HG02678 (cell line): ENCODE measurements at regions not wholly inside any gene's neighbourhood (a gene's known extent, or its start where the extent isn't known, plus 50 kb on each side); places are given as distances from the start of the nearest gene placed in this dataset.

ENCODE experiments used
- ATAC-seq: cut with Tn5 transposase; IDR thresholded peaks from one replicate; pipeline ENCODE4 v1.9.1; 2021; ENCODE audit warnings: mild to moderate bottlenecking, moderate library complexity; ENCODE audit not compliant: unreplicated experiment

DNA sequence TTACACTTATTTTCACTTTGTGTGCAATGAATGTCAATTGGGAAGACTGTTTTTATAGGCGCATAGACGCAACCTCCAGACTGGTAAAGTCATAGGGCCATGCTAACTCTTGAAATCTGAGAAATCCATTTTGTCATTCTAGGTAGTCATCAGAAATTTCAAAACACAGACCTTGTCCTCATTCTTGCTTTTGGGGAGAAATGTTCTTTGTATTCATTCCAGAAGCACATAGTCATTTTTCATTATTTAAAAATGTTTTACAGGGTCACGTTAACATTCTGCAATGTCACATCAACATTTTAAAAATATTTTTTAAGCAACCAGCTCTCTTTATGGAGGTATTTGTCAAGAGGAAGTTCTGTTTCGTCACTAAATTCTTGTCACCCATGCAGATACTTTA, 898.4 kb downstream of the PDCD6IP start:
- no peak for ATAC-seq

DNA sequence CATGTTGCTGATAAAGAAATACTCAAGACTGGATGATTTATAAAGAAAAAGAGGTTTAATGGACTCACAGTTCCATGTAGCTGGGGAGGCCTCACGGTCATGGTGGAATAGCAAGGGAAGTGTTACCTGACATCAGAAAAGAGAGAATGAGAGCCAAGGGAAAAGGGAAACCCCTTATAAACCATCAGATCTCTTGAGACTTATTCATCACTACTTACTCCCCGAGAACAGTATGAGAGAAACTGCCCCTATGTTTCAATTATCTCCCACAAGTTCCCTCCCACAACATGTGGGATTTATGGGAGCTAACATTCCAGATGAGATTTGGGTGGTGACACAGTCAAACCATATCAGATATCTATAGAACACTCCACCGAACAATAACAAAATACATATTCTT, 904.6 kb downstream of the PDCD6IP start:
- ATAC-seq: no peak

GRCh38 chr3:34724916-34725499, 914.3 kb upstream of the ARPP21 start:
- no peak for ATAC-seq

- ATAC-seq: no peak
These were observed 913.6 kb upstream of the ARPP21 start for GRCh38 chr3:34725774-34726173.

DNA sequence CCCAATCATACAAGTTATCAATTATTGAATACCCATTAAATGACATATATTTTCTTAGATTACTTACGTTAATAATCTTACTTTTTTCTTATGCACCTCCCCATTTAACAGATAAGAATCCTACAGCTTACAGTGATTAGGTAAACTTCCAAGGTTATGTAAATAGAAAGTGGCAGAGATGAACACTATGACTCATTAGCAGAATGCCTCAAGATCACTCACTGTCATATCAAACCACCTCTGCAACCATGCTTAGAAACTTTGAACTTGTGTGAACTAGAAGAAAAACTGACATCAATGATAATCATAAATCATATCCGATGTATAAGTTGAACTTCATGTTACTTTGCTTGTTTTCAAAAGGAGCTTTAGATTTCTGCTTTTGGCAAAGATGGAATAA, 911.6 kb upstream of the ARPP21 start:
- no peak for ATAC-seq

DNA sequence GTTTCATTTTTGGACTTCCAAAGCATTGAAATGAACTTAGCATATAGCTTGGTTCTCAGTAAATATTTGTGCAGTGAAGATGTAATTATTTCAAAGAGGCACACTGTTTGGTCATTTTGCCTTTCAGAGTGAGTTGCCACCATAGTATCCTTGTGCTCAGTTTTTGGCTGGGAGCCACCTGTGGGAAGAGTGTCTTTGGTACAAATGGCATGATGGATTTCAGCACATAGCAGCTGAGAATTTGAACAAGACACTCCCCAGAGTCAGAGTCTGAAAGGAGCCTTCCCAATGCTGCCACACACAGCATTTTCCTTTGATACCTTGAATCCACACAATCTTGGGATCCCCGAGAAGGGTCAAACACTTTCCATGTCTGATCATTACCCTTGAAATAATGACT, 897.2 kb upstream of the ARPP21 start:
- ATAC-seq: no peak

DNA sequence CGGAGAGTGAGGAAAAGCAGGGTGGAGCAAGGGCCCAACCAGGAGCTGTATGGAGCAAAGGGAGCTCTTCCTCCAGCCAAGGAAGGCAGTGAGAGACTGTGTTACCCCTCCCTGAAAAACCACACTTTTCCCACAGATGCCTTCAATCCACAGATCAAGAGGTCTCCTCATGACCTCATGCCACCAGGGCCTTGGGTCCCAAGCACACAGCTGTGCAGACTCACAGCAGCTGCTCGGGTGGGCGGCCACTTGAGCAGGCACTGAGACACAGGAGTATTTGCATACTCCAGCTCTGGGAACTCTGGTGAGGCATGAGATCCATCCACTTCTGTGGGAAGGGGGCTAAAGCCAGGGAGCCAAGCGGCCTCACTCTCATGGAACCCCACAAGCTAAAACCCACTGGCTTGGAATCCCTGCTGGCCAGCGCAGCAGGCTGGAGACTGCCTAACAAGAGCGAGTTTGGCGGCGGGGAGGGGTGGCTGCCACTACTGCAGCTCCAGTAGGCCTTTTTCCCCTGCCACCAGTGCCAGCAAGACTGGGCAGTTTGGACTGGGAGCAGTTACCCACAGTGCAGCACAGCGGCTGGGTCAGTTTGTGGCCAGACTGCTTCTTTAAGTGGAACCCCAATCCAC, 880.6 kb upstream of the ARPP21 start:
- ATAC-seq: no peak

DNA sequence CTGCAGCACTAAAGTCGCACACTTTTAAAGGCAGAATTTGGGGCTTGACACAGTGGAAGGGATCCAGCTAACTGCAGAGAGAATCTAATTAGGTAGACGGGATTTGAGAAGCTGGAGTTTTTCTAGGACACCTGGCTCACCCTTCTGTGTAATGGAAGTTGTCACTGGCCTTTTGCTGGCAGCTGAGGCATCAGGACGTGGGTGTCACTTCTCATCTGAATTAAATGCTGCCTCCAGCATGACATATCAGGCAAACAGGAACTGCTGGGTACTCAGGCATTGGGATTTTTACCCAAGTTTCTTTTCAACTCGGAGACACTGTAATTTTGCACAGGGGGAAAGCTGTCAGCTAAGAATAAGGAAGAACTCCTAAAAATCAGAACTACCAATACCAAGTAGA, 861.9 kb upstream of the ARPP21 start:
- no peak for ATAC-seq

DNA sequence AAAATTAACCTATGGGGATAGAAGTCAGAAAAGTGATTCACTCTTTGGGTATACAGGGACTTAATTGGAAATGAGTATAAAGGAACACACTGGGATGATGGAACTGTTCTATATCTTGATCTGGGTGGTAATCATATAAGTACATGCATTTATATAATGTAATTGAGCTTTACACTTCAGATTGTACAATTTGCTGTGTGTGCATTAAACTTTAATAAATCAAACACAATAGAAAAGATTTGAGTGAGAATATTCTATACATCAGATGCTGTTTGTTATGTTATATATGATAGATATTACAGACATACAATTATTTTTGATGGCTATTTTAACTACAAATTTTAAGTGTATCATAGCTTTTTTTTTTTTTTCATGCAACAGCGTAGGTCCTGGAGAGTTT, 860.2 kb upstream of the ARPP21 start:
- no peak for ATAC-seq

GRCh38 chr3:34780294-34780693, 859.0 kb upstream of the ARPP21 start:
- ATAC-seq: no peak

DNA sequence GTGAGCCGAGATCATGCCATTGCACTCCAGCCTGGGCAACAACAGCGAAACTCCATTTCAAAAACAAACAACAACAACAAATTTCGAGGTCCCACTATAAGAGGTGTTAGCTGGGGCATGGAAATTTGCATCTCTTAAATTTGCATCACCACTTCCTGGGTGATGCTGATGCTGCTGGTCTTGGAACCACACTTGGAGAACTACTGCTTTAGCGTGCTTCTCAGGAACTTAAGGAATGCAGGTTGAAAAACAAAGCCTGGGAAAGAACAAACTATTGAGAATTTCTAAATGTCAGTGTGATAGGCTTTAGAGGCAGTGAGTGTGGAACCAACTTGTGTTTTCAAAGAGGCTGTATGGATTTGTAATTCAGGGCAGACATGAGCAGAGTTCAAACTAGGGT, 858.4 kb upstream of the ARPP21 start:
- ATAC-seq: no peak

- ATAC-seq: no peak
These were observed 856.5 kb upstream of the ARPP21 start for GRCh38 chr3:34782871-34783270.

DNA sequence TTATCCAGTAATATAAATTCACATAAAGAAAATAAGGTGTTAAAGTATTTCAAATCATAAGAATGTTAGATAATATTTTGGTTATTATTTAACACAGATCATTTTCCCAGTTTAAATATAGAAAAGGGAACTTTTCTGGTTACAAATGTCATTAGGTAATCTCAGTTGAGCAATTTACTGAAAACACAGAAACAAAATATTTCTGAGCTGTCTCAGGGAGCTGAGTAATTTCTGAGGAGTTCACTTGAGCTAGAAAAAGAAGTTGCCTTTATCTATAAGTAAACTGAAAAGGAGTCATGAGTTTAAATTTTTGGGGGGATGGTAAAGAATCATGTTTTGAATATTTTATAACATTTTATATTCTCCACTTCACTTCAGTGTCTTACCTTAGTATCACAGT, 855.4 kb upstream of the ARPP21 start:
- no peak for ATAC-seq

GRCh38 chr3:34793057-34793456, 846.3 kb upstream of the ARPP21 start:
- ATAC-seq: no peak

GRCh38 chr3:34807611-34808010, 831.7 kb upstream of the ARPP21 start:
- no peak for ATAC-seq

DNA sequence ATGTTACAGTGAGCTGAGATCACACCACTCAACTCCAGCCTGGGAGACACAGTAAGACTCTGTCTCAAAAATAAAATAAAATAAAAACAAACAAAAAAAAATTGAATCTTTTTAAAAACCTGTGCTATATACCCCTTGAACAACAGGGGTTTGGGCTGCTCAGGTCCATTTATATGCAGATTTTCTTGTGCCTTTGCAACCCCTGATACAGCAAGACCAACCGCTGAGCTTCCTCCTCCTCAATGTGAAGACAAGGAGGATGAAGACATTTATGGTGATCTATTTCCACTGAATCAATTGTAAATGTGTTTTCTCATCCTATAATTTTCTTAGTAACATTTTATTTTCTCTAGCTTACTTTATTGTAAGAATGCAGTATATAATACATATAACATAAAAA, 831.0 kb upstream of the ARPP21 start:
- no peak for ATAC-seq

- no peak for ATAC-seq
These were observed 810.5 kb upstream of the ARPP21 start for GRCh38 chr3:34828847-34829246.

- ATAC-seq: no peak
These were observed 806.3 kb upstream of the ARPP21 start for GRCh38 chr3:34832865-34833508.

- ATAC-seq: no peak
These were observed 801.2 kb upstream of the ARPP21 start for GRCh38 chr3:34837848-34838741.

DNA sequence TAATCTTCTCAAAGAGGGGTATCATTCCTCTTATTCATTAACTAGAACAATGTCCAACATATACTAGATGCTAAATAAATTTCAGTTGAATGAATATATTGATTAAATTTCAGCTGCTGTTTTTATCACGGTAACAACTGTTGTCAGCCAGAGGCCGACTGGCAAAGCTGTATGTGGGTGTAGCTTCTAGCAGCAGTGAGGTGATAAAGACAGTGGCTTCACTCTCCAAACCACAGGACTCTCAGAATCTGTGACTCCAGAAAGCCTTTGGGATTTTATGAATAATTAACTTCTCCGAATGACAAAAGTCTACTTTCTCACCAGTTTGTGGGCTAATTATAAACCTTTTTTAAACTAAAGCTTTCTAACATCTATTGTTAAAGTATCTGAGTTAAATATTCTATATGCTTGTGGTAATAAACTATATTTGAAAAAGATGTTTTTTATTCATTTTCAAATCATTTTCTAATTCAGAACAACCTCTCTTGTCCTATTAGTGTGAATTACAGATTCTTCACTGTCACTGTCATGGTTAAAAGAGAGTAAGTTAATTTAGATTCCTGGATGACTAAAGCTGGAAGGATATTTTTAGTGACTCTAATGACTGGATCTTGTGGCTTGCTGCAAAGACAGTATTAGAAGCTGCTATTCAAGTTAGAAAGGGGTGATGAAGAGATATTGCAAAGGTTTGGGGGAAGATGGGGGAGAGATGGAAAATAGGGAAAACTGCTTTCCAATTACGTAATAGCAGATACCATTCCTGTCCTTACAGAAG, 796.4 kb upstream of the ARPP21 start:
- no peak for ATAC-seq

DNA sequence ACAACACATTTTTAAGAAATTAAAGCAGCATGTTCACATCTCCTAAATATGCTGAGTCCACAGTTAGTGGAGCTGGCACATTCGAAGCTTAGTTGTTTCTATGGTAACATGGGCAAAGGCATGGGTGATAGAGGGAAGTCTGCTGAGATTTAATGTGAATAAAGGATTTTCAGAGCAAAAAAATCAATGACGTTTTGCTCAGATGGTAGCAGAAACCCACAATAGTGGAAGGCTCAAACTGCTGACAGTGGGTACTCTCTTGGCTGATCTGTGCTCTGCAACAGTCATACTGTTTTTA, 795.1 kb upstream of the ARPP21 start:
- no peak for ATAC-seq
